Hepatocyte (in vitro differentiated cells): ENCODE measurements at regions not wholly inside any gene's neighbourhood (a gene's known extent, or its start where the extent isn't known, plus 50 kb on each side); places are given as distances from the start of the nearest gene placed in this dataset.

Experiments
- EZH2 ChIP-seq: fragments of 200-600 bp; sonication (generic); IDR thresholded peaks from 2 replicates; pipeline ENCODE4 v1.6.1; 2016; ENCODE audit warnings: antibody characterized with exemption, mild to moderate bottlenecking, borderline replicate concordance
- TF ChIP-seq, protein P1 (sequence below): fragments of 200-600 bp; sonication (generic); IDR thresholded peaks from 2 replicates; pipeline ENCODE4 v1.5.1; 2016; ENCODE audit warnings: antibody characterized with exemption, mild to moderate bottlenecking; ENCODE audit not compliant: poor library complexity

DNA sequence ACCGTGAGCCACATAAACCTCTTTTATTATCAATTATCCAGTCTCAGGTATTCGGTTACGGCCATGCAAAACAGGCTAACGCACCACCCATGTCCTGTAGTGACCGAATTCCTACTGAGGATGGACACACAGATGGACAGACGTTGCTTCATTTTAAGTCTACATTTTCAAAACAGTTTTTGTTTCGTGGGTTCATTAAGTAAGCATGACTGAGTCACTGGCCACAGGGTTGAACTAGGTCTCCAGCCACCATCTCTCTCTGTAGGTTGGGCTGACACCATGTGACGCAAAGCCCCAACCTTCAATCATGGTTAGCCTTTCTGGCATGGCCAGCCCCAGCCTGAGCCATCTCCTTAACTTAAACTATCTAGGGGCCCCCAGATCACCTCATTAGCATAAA, 110.0 kb upstream of the SLC22A23 start:
- TF ChIP-seq, protein P1, sequence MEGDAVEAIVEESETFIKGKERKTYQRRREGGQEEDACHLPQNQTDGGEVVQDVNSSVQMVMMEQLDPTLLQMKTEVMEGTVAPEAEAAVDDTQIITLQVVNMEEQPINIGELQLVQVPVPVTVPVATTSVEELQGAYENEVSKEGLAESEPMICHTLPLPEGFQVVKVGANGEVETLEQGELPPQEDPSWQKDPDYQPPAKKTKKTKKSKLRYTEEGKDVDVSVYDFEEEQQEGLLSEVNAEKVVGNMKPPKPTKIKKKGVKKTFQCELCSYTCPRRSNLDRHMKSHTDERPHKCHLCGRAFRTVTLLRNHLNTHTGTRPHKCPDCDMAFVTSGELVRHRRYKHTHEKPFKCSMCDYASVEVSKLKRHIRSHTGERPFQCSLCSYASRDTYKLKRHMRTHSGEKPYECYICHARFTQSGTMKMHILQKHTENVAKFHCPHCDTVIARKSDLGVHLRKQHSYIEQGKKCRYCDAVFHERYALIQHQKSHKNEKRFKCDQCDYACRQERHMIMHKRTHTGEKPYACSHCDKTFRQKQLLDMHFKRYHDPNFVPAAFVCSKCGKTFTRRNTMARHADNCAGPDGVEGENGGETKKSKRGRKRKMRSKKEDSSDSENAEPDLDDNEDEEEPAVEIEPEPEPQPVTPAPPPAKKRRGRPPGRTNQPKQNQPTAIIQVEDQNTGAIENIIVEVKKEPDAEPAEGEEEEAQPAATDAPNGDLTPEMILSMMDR = no peak
- TF ChIP-seq EZH2 = no peak
